ENCODE measurements at regions not wholly inside any gene's neighbourhood (a gene's known extent, or its start where the extent isn't known, plus 50 kb on each side); places are given as distances from the start of the nearest gene placed in this dataset.

DNA sequence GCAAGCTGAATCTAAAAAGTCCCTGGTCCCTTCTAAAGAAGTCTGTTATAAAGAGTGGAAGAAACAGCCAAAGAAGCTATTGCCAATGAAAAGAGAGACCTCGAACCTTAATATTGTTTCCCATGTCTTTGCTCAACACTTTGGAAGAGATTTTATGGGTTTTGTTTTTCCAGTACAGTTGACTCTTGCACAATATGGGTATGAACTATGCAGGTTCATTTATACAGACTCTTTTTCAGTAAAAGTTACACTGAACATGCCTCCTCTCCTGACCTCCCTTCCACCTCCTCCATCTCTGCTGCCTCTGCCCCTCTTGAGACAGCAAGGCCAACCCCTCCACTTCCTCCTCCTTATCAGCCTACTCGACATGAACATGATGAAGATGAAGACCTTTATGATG, 332.5 kb downstream of the SETD4 start:
- Histone ChIP-seq H3K9me3 (replicated peaks) (no peaks in the 10 kb centered on the region), H3K36me3 (no peaks in the 10 kb centered on the region), H3K27me3 (ENCODE audit: low read depth) (peaks cover 64% of the 10 kb centered on the region), H3K4me1 (no peaks in the 10 kb centered on the region), H3K4me3 (no peak overlapping the region), H3K27ac (replicated peaks) (no peak overlapping the region)
- TF ChIP-seq, protein P1, sequence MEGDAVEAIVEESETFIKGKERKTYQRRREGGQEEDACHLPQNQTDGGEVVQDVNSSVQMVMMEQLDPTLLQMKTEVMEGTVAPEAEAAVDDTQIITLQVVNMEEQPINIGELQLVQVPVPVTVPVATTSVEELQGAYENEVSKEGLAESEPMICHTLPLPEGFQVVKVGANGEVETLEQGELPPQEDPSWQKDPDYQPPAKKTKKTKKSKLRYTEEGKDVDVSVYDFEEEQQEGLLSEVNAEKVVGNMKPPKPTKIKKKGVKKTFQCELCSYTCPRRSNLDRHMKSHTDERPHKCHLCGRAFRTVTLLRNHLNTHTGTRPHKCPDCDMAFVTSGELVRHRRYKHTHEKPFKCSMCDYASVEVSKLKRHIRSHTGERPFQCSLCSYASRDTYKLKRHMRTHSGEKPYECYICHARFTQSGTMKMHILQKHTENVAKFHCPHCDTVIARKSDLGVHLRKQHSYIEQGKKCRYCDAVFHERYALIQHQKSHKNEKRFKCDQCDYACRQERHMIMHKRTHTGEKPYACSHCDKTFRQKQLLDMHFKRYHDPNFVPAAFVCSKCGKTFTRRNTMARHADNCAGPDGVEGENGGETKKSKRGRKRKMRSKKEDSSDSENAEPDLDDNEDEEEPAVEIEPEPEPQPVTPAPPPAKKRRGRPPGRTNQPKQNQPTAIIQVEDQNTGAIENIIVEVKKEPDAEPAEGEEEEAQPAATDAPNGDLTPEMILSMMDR (IDR thresholded peaks at IDR 0.05; ENCODE audit: borderline replicate concordance), result no peak
- no peak for DNase-seq
- intact Hi-C loops (cut with micrococcal nuclease), result no loop called here

DNA sequence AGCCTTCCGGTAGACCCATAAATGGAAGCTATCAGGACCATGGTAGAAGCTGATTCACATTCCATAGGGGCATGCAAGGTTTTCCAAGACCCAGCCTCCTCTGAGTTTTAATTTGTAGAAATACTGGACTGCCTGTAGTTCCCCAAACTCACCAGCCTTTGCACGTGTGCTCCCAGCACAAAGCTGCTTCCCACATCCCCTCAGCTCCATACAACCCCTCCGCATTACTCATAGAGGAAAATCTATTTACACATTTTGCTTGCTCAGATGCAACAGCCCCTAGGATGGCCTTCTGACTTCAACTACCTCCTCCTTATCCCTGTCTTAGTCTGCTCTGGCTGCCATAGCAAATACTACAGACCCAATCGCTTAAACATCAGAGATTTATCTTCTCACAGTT, 336.2 kb downstream of the SETD4 start:
- no peaks in the 10 kb centered on the region for H3K36me3 ChIP-seq

DNA sequence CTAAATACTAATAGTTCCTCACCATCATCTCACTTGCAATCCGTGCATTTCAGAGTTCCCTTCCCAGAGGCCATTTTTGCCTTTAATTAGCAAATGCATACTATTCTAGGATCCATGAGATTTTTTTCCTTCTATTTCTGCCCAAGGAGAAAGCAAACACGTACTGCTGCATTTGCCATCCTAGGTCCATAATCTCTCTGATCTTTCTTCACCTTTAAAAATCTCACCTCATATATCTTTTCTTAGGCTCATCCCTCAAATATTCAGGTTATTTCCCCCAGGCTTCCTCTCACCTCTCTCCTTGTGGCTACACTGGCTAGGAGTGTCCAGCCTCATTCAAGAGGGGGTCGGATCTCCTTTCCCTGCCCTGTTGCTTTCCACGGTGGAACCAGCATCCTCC, 338.6 kb downstream of the SETD4 start:
- Histone ChIP-seq H3K36me3 (no peaks in the 10 kb centered on the region), H3K27me3 (ENCODE audit: low read depth) (peaks cover 14% of the 10 kb centered on the region), H3K4me1 (peaks cover 8% of the 10 kb centered on the region), H3K4me3 (no peak overlapping the region), H3K27ac (replicated peaks) (no peak overlapping the region), H3K9me3 (replicated peaks) (no peaks in the 10 kb centered on the region)
- intact Hi-C loops (cut with micrococcal nuclease), result no loop called here
- TF ChIP-seq, protein P1 (IDR thresholded peaks at IDR 0.05; ENCODE audit: borderline replicate concordance), result no peak
- DNase-seq, result no peak

More for the DNA sequence above, 336.2 kb downstream of the SETD4 start:
- Histone ChIP-seq H3K27ac (replicated peaks) (no peak overlapping the region), H3K4me1 (peaks cover 8% of the 10 kb centered on the region), H3K27me3 (ENCODE audit: low read depth) (peaks cover 32% of the 10 kb centered on the region), H3K9me3 (replicated peaks) (no peaks in the 10 kb centered on the region), H3K4me3 (no peak overlapping the region)
- TF ChIP-seq, protein P1 (IDR thresholded peaks at IDR 0.05; ENCODE audit: borderline replicate concordance), result no peak
- no peak for DNase-seq
- intact Hi-C loops (cut with micrococcal nuclease), result no loop called here

DNA sequence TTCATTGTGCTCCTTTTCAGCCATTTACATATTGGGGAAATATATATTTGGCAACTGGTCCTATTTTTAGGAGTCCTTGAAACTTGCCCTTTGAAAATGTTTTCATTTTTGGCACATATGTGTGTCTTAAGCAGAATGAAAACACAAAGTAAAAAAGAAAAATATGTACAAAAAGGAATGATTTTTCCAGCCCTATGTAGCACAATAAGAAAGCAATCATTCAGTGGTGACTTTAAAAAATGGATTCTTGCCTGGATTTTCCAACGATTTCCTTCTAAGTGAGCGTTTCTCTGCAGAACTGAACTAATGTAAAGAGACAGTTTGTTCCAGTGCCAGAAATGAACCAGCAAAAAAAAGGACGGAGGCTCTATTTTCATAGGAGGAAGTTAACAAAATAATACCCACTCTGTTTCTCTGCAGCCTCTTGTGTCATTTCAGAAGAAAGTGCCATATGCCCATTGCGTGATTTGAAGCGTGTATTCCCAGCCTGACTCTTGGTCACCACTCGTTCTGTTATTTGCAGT, 340.1 kb downstream of the SETD4 start:
- peaks cover 8% of the 10 kb centered on the region for H3K4me1 ChIP-seq
- peaks cover 8% of the 10 kb centered on the region for H3K27me3 ChIP-seq (ENCODE audit: low read depth)
- no peak overlapping the region for H3K27ac ChIP-seq (replicated peaks)
- no peak for DNase-seq
- TF ChIP-seq, protein P1 (IDR thresholded peaks at IDR 0.05; ENCODE audit: borderline replicate concordance), result no peak
- no peaks in the 10 kb centered on the region for H3K36me3 ChIP-seq
- H3K9me3 ChIP-seq (replicated peaks), result no peaks in the 10 kb centered on the region
- H3K4me3 ChIP-seq, result no peak overlapping the region
- intact Hi-C loops (cut with micrococcal nuclease), result no loop called here

DNA sequence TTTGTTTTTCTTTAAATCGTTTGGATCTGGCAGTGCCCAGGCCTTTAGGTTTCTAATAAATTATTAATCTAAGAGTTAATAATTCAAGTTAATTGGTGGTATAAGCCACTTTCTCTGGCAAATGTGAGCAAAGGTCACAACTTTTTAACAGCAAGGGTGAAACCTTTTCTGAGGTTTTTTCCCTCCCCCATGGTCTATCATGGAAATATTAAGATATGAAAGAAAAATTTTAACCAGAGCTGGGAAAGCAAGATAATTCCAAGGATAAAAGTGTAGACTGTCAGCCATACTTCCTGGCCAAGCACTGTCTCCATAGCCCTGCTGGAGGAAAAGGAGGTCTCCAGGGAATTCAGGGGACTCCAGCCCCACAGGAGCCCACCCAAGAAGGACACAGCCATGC, 341.2 kb downstream of the SETD4 start:
- H3K27ac ChIP-seq (replicated peaks), result no peak overlapping the region
- DNase-seq, result no peak
- H3K4me1 ChIP-seq, result peaks cover 8% of the 10 kb centered on the region
- intact Hi-C loops (cut with micrococcal nuclease), result no loop called here
- H3K4me3 ChIP-seq, result no peak overlapping the region
- H3K27me3 ChIP-seq (ENCODE audit: low read depth), result peaks cover 19% of the 10 kb centered on the region
- TF ChIP-seq, protein P1 (IDR thresholded peaks at IDR 0.05; ENCODE audit: borderline replicate concordance), result no peak
- no peaks in the 10 kb centered on the region for H3K36me3 ChIP-seq
- no peaks in the 10 kb centered on the region for H3K9me3 ChIP-seq (replicated peaks)

All from left ventricle myocardium inferior (tissue), 1 donor.